IMR-90 (cell line): ENCODE measurements at regions not wholly inside any gene's neighbourhood (a gene's known extent, or its start where the extent isn't known, plus 50 kb on each side); places are given as distances from the start of the nearest gene placed in this dataset.

ENCODE experiments used
- BHLHE40 ChIP-seq: fragments of 150-350 bp; IDR thresholded peaks from 2 replicates; pipeline ENCODE4 v1.6.1; 2016; ENCODE audit warnings: mild to moderate bottlenecking, low read depth, low read length
- MAFK ChIP-seq: IDR thresholded peaks from 2 replicates; pipeline ENCODE4 v1.6.1; 2012; ENCODE audit warnings: low read depth, low read length, improper control_type of control experiment
- MXI1 ChIP-seq: IDR thresholded peaks from 2 replicates; pipeline ENCODE4 v1.6.1; 2012; ENCODE audit warnings: low read depth, mild to moderate bottlenecking, low read length, moderate library complexity, borderline replicate concordance
- POLR2A ChIP-seq: IDR thresholded peaks from 2 replicates; pipeline ENCODE4 v1.6.1; 2012; ENCODE audit warnings: mild to moderate bottlenecking, low read depth, low read length
- RAD21 ChIP-seq: IDR thresholded peaks from 2 replicates; pipeline ENCODE4 v1.6.1; 2012; ENCODE audit warnings: low read length, improper control_type of control experiment
- RFX5 ChIP-seq: IDR thresholded peaks from 2 replicates; pipeline ENCODE4 v1.8.0; 2012; ENCODE audit warnings: low read depth, mild to moderate bottlenecking, low read length, moderate library complexity
- TF ChIP-seq, protein P1 (sequence below): conservative IDR thresholded peaks from 2 replicates; pipeline ENCODE4 v1.5.1; 2012; ENCODE audit warnings: mild to moderate bottlenecking, low read depth, low read length, improper control_type of control experiment
- TF ChIP-seq, protein P2 (sequence below): fragments of 150-350 bp; IDR thresholded peaks from 2 replicates; pipeline ENCODE4 v1.6.1; 2016; ENCODE audit warnings: low read depth, mild to moderate bottlenecking, low read length, moderate library complexity, borderline replicate concordance

DNA sequence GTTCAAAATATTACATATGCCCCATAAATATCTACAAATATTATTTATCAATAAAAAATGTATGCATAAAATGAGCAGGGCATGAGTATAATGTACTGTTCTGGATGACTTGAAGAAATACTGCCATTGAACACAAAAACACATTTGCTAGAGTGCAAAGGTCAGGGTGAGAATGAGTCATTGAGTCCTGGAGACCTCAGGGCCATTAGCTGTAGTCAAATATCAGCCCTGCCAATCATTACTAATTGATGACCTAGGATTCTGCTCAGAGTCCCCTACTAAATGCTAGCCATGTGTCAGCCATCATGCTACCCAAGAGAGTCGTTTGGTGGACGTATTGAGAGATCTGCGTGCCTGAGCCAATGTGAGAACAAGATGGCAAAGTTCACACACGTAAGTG, 80.3 kb upstream of the FAM169A start:
- TF ChIP-seq POLR2A, result no peak
- TF ChIP-seq, protein P1, sequence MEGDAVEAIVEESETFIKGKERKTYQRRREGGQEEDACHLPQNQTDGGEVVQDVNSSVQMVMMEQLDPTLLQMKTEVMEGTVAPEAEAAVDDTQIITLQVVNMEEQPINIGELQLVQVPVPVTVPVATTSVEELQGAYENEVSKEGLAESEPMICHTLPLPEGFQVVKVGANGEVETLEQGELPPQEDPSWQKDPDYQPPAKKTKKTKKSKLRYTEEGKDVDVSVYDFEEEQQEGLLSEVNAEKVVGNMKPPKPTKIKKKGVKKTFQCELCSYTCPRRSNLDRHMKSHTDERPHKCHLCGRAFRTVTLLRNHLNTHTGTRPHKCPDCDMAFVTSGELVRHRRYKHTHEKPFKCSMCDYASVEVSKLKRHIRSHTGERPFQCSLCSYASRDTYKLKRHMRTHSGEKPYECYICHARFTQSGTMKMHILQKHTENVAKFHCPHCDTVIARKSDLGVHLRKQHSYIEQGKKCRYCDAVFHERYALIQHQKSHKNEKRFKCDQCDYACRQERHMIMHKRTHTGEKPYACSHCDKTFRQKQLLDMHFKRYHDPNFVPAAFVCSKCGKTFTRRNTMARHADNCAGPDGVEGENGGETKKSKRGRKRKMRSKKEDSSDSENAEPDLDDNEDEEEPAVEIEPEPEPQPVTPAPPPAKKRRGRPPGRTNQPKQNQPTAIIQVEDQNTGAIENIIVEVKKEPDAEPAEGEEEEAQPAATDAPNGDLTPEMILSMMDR, result no peak
- no peak for TF ChIP-seq RAD21
- TF ChIP-seq RFX5, result no peak
- TF ChIP-seq MXI1, result no peak
- no peak for TF ChIP-seq BHLHE40
- TF ChIP-seq MAFK, result no peak
- TF ChIP-seq, protein P2, sequence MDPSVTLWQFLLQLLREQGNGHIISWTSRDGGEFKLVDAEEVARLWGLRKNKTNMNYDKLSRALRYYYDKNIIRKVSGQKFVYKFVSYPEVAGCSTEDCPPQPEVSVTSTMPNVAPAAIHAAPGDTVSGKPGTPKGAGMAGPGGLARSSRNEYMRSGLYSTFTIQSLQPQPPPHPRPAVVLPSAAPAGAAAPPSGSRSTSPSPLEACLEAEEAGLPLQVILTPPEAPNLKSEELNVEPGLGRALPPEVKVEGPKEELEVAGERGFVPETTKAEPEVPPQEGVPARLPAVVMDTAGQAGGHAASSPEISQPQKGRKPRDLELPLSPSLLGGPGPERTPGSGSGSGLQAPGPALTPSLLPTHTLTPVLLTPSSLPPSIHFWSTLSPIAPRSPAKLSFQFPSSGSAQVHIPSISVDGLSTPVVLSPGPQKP, result no peak
